Colonic mucosa (tissue), 4 donors: ENCODE measurements at regions not wholly inside any gene's neighbourhood (a gene's known extent, or its start where the extent isn't known, plus 50 kb on each side); places are given as distances from the start of the nearest gene placed in this dataset.

Source experiments
- DNase-seq: peaks from one replicate; pipeline ENCODE4 v3.0.0-alpha.2; 2020
- H3K27ac ChIP-seq: fragments of 200-600 bp; one replicate; pipeline ENCODE4 v1.8.0; 2021
- H3K27me3 ChIP-seq: fragments of 200-600 bp; one replicate; pipeline ENCODE4 v1.8.0; 2021
- H3K36me3 ChIP-seq: fragments of 200-600 bp; one replicate; pipeline ENCODE4 v1.8.0; 2021
- H3K4me1 ChIP-seq: fragments of 200-600 bp; one replicate; pipeline ENCODE4 v1.8.0; 2021; ENCODE audit warnings: mild to moderate bottlenecking
- H3K4me3 ChIP-seq: fragments of 200-600 bp; one replicate; pipeline ENCODE4 v1.8.0; 2021
- H3K9ac ChIP-seq, 2 donors: one replicate each; pipeline ENCODE4 v1.7.0; 2013; ENCODE audit warnings: control low read depth in 2 of 2, low read depth in 2 of 2, low read length in 2 of 2
- H3K9me3 ChIP-seq: fragments of 200-600 bp; one replicate; pipeline ENCODE4 v1.8.0; 2021
- intact Hi-C: fragments of 100-400 bp; cut with DNase I; formaldehyde crosslinking; loops from one replicate; pipeline ENCODE4 v1.14.1; 2022
- TF ChIP-seq, protein P1 (sequence below): fragments of 200-600 bp; IDR thresholded peaks from one replicate; pipeline ENCODE4 v1.8.0; 2022; ENCODE audit warnings: antibody characterized with exemption, mild to moderate bottlenecking
- donor health status: healthy.
- donor health status: DM: no; HTN: no; CAD: no.
- donor health status: DM: no; HTN: no; CAD: no.

DNA sequence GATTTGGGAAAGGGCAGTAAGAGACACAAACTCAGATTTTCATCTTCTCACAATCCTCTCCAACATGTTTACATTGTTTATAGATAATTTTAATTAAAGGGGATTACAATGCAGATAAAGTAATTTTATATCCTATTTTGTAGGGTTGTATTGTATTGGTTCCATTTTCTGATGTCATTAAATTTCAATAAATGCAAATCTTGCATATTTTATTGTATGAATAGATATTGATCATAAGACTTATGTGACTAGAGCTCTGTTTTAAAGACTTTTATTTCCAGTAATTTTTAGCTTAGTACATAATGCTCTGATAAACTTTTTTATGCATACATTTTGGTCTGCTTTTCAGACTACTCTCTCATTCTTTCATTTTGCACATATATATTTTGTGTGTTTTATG lies 819.6 kb downstream of the TSN start:
- Histone ChIP-seq H3K4me3 (no peak overlapping the region), H3K9ac (no peak overlapping the region), H3K36me3 (no peaks in the 10 kb centered on the region), H3K27me3 (no peaks in the 10 kb centered on the region), H3K9me3 (no peaks in the 10 kb centered on the region), H3K27ac (no peak overlapping the region), H3K4me1 (no peaks in the 10 kb centered on the region)
- TF ChIP-seq, protein P1, sequence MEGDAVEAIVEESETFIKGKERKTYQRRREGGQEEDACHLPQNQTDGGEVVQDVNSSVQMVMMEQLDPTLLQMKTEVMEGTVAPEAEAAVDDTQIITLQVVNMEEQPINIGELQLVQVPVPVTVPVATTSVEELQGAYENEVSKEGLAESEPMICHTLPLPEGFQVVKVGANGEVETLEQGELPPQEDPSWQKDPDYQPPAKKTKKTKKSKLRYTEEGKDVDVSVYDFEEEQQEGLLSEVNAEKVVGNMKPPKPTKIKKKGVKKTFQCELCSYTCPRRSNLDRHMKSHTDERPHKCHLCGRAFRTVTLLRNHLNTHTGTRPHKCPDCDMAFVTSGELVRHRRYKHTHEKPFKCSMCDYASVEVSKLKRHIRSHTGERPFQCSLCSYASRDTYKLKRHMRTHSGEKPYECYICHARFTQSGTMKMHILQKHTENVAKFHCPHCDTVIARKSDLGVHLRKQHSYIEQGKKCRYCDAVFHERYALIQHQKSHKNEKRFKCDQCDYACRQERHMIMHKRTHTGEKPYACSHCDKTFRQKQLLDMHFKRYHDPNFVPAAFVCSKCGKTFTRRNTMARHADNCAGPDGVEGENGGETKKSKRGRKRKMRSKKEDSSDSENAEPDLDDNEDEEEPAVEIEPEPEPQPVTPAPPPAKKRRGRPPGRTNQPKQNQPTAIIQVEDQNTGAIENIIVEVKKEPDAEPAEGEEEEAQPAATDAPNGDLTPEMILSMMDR = no peak
- no peak for DNase-seq
- intact Hi-C loops = no loop called here

DNA sequence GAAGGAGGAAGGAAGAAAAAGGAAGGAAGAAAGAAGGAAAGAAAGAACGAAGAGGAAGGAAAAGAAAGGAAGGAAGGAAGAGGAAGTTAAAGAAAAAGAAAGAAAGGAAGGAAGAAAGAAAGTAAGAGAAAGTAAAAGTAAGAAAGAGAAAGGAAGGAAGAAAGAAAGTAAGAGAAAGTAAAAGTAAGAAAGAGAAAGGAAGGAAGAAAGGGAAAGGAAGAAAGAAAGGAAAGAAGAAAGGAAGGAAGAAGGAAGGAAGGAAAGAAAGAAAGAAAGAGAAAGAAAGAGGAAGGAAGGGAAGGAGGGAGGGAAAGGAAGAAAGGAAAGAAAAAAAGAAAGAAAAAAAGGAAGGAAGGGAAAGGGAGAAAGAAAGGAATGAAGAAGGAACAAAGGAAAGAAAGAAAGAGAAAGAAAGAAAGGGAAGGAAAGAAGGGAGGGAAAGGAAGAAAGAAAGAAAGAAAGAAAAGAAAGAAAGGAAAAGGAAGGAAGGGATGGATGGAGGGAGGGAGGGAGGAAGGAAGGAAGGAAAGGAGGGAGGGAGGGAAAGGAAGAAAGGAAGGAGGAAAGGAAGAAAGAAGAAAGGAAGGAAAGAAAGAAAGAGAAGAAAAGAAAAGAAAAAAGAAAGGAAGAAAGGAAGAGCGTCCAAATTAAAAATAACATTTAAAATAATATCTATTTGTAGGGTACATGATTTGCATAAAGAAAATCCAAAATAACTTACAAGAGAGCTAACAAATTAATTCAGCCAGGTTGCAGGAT lies 827.9 kb downstream of the TSN start:
- no peak for DNase-seq
- Histone ChIP-seq H3K27me3 (no peaks in the 10 kb centered on the region), H3K36me3 (no peaks in the 10 kb centered on the region), H3K4me1 (no peaks in the 10 kb centered on the region), H3K27ac (no peak overlapping the region), H3K9me3 (no peaks in the 10 kb centered on the region), H3K9ac (no peak overlapping the region), H3K4me3 (no peak overlapping the region)
- TF ChIP-seq, protein P1 = no peak
- intact Hi-C loops = no loop called here

DNA sequence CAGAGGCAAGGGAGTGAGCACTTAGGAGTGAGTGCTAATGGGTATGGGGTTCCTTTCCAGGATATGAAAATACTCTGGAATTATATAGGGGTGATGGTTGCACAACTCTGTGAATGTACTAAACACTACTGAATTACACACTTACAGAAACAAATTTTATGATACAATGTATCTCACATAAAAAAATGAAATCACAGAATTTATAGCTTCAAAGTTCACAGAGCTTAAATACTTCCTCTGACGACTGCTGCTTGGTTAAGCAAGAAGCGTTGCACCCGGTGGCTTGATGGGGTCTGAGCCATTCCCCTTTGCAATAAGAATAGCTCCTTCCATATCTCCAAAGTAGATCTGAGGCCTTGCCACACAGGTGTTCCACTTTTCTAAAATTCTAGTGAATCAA lies 835.1 kb downstream of the TSN start:
- TF ChIP-seq, protein P1 = no peak
- no peak for DNase-seq

DNA sequence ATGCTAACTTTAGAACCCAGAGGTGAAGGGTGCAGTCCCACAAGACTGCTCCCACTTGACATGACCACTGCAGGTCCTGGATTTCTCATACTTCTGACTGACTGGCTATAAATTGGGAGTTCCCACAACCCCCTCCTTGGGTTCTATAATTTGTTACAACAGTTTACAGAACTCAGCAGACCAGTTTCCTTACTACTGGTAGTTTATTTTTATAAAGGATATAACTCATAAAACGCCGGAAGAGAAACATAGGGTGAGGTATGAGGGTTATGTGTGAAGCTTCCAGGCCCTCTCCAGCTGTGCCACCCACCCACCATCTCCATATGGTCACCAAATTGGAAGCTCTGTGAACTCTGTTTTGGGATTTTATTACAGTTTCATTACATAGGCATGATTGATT lies 839.6 kb downstream of the TSN start:
- Histone ChIP-seq H3K27me3 (no peaks in the 10 kb centered on the region), H3K4me3 (no peak overlapping the region), H3K4me1 (no peaks in the 10 kb centered on the region), H3K36me3 (no peaks in the 10 kb centered on the region), H3K27ac (no peak overlapping the region), H3K9me3 (no peaks in the 10 kb centered on the region), H3K9ac (no peak overlapping the region)
- DNase-seq = no peak
- intact Hi-C loops = no loop called here
- TF ChIP-seq, protein P1 = no peak

More for the DNA sequence above, 835.1 kb downstream of the TSN start:
- no peaks in the 10 kb centered on the region for H3K9me3 ChIP-seq
- H3K36me3 ChIP-seq = no peaks in the 10 kb centered on the region
- H3K27me3 ChIP-seq = no peaks in the 10 kb centered on the region
- intact Hi-C loops = no loop called here
- H3K4me1 ChIP-seq = no peaks in the 10 kb centered on the region
- H3K4me3 ChIP-seq = no peak overlapping the region
- no peak overlapping the region for H3K9ac ChIP-seq
- no peak overlapping the region for H3K27ac ChIP-seq

DNA sequence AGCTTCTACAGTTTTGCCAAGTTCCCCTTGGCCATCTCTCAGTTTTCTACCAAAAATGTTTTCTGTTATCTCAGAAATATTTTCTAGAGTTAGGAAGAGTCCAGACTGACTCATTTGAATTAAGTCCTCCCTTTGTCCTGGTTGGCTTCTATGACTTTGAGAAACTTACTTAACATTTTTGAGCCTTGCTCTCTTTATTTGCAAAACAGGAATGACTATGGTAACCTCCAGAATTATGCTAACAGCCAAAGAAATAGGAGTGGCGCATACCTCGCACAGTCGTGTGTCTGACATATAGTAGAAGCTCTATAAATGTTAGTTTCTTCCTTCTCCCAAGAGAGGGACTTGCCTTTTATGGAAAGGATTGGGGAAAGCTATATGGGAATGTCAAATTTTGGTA lies 841.1 kb downstream of the TSN start:
- DNase-seq = no peak
- H3K9ac ChIP-seq = no peak overlapping the region
- no peaks in the 10 kb centered on the region for H3K4me1 ChIP-seq
- no peaks in the 10 kb centered on the region for H3K36me3 ChIP-seq
- H3K9me3 ChIP-seq = no peaks in the 10 kb centered on the region
- intact Hi-C loops = no loop called here
- H3K27ac ChIP-seq = no peak overlapping the region
- TF ChIP-seq, protein P1 = no peak
- no peak overlapping the region for H3K4me3 ChIP-seq
- no peaks in the 10 kb centered on the region for H3K27me3 ChIP-seq
